Liver (tissue), 8 donors: ENCODE measurements at regions not wholly inside any gene's neighbourhood (a gene's known extent, or its start where the extent isn't known, plus 50 kb on each side); places are given as distances from the start of the nearest gene placed in this dataset.

Experiments used
- DNase-seq: peaks from one replicate; pipeline ENCODE4 v3.0.0-alpha.2; 2017; ENCODE audit warnings: low spot score
- H3K27ac ChIP-seq, 2 donors: one replicate each; pipeline ENCODE4 v1.7.0; 2013; ENCODE audit warnings: inconsistent platforms in 2 of 2, low read length in 2 of 2, control low read depth in 1 of 2, low read depth in 1 of 2, mild to moderate bottlenecking in 1 of 2
- H3K27me3 ChIP-seq, 4 donors: one replicate each; pipeline versions ENCODE4 v1.6.1 to v1.7.0; 2013; ENCODE audit warnings: low read length in 3 of 4, inconsistent platforms in 1 of 4, mild to moderate bottlenecking in 1 of 4, moderate library complexity in 1 of 4; ENCODE audit not compliant: control insufficient read depth in 4 of 4, insufficient read depth in 4 of 4
- H3K36me3 ChIP-seq, 4 donors: one replicate each; pipeline versions ENCODE4 v1.6.1 to v1.7.0; 2013; ENCODE audit warnings: low read length in 3 of 4, mild to moderate bottlenecking in 3 of 4, low read depth in 1 of 4, moderate library complexity in 1 of 4; ENCODE audit not compliant: control insufficient read depth in 4 of 4, insufficient read depth in 3 of 4
- H3K4me1 ChIP-seq, 4 donors: one replicate each; pipeline versions ENCODE4 v1.6.1 to v1.7.0; 2013; ENCODE audit warnings: low read length in 3 of 4, mild to moderate bottlenecking in 3 of 4, moderate library complexity in 1 of 4; ENCODE audit not compliant: control insufficient read depth in 4 of 4, insufficient read depth in 4 of 4
- H3K4me3 ChIP-seq, 3 donors: one replicate each; pipeline versions ENCODE4 v1.6.1 to v1.7.0; 2013; ENCODE audit warnings: low read length in 3 of 3, control low read depth in 1 of 3, low read depth in 1 of 3, mild to moderate bottlenecking in 1 of 3
- H3K9ac ChIP-seq, 2 donors: one replicate each; pipeline ENCODE4 v1.7.0; 2013; ENCODE audit warnings: low read length in 2 of 2, mild to moderate bottlenecking in 2 of 2, moderate library complexity in 2 of 2, control low read depth in 1 of 2, low read depth in 1 of 2
- H3K9me3 ChIP-seq, 4 donors: one replicate each; pipeline versions ENCODE4 v1.6.1 to v1.7.0; 2013; ENCODE audit warnings: low read length in 3 of 4; ENCODE audit not compliant: control insufficient read depth in 4 of 4
- EGR1 ChIP-seq, 2 donors: IDR thresholded peaks; 2 replicates each; pipeline ENCODE4 v1.6.1; 2016 to 2018; ENCODE audit warnings: antibody characterized with exemption in 2 of 2, low read depth in 2 of 2
- FOXA1 ChIP-seq: IDR thresholded peaks from 2 replicates; pipeline ENCODE4 v1.6.1; 2016; ENCODE audit warnings: antibody characterized with exemption
- FOXA2 ChIP-seq: IDR thresholded peaks from 2 replicates; pipeline ENCODE4 v1.6.1; 2016; ENCODE audit warnings: antibody characterized with exemption
- GABPA ChIP-seq, 2 donors: IDR thresholded peaks in 1 of 2; conservative IDR thresholded peaks in 1 of 2; 2 replicates each; pipeline ENCODE4 v1.6.1; 2016; ENCODE audit warnings: antibody characterized with exemption in 2 of 2, mild to moderate bottlenecking in 1 of 2, moderate library complexity in 1 of 2
- HNF4A ChIP-seq, 2 donors: conservative IDR thresholded peaks; 2 replicates each; pipeline ENCODE4 v1.6.1; 2016; ENCODE audit warnings: antibody characterized with exemption in 2 of 2, mild to moderate bottlenecking in 2 of 2
- HNF4G ChIP-seq: IDR thresholded peaks from 2 replicates; pipeline ENCODE4 v1.6.1; 2016; ENCODE audit warnings: antibody characterized with exemption
- JUND ChIP-seq, 2 donors: IDR thresholded peaks; 2 replicates each; pipeline ENCODE4 v1.6.1; 2016; ENCODE audit warnings: antibody characterized with exemption in 2 of 2
- NR2F2 ChIP-seq: IDR thresholded peaks from 2 replicates; pipeline ENCODE4 v1.6.1; 2016; ENCODE audit warnings: antibody characterized with exemption
- RAD21 ChIP-seq, 2 donors: IDR thresholded peaks; 2 replicates each; pipeline ENCODE4 v1.6.1; 2016; ENCODE audit warnings: antibody characterized with exemption in 2 of 2, mild to moderate bottlenecking in 2 of 2
- RXRA ChIP-seq, 2 donors: IDR thresholded peaks; 2 replicates each; pipeline ENCODE4 v1.6.1; 2017 to 2018; ENCODE audit warnings: antibody characterized with exemption in 2 of 2, mild to moderate bottlenecking in 1 of 2
- SP1 ChIP-seq: IDR thresholded peaks from 2 replicates; pipeline ENCODE4 v1.6.1; 2018; ENCODE audit warnings: antibody characterized with exemption, mild to moderate bottlenecking
- TAF1 ChIP-seq: conservative IDR thresholded peaks from 2 replicates; pipeline ENCODE4 v1.6.1; 2016; ENCODE audit warnings: antibody characterized with exemption, mild to moderate bottlenecking
- YY1 ChIP-seq: IDR thresholded peaks from 2 replicates; pipeline ENCODE4 v1.6.1; 2016; ENCODE audit warnings: antibody characterized with exemption, mild to moderate bottlenecking
- WGBS: extraction: QIAGEN DNeasy Blood & Tissue Kit; methylation state at CpG from one replicate; pipeline ENCODE4 v1.1.7; 2013; 5-methylcytosine and 5-hydroxymethylcytosine counted together
- TF ChIP-seq, protein P1 (sequence below): IDR thresholded peaks from 2 replicates; pipeline ENCODE4 v1.6.1; 2016; ENCODE audit warnings: antibody characterized with exemption
- TF ChIP-seq, protein P2 (sequence below): fragments of 150-350 bp; IDR thresholded peaks from 2 replicates; pipeline ENCODE4 v1.5.1; 2017; ENCODE audit warnings: improper control_type of control experiment, low read depth, low read length; ENCODE audit not compliant: missing input control
- TF ChIP-seq, protein P3 (sequence below): IDR thresholded peaks from 2 replicates; pipeline ENCODE4 v1.6.1; 2016; ENCODE audit warnings: antibody characterized with exemption, mild to moderate bottlenecking
- TF ChIP-seq, protein P4 (sequence below): IDR thresholded peaks from 2 replicates; pipeline ENCODE4 v1.6.1; 2016; ENCODE audit warnings: antibody characterized with exemption
- TF ChIP-seq, protein P5 (sequence below): IDR thresholded peaks from 2 replicates; pipeline ENCODE4 v1.6.1; 2016; ENCODE audit warnings: antibody characterized with exemption
- donor health status: healthy.
- donor health status: healthy.
- donor health status: healthy.
- donor health status: healthy.
- donor health status: healthy.

DNA sequence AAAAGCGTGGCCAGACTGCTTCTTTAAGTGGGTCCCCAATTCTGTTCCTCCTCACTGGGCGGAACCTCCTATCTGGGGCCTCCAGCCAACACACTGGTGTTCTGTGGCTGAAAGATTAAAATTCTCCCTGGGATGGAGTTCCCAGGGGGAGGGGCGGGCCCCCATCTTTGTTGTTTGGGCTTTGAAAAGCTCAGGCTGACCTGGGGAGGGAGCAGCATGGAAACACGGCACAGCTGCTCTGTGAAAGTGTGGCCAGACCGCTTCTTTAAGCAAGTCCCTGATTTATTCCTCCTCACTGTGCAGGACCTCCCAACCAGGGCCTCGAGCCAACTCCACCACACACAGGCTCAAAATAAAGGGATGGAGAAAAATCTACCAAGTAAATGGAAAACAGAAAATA, 219.5 kb downstream of the TMEM47 start:
- H3K27ac ChIP-seq: no peak overlapping the region
- H3K9ac ChIP-seq: no peak overlapping the region
- no peaks in the 10 kb centered on the region for H3K9me3 ChIP-seq
- H3K27me3 ChIP-seq: peaks cover 0 to 3% (median 0%) of the 10 kb centered on the region in 4 donors
- no peak for DNase-seq
- no peak overlapping the region for H3K4me3 ChIP-seq
- WGBS: 61% methylated on average over 6 of the region's 6 CpGs
- TF ChIP-seq TAF1 (no peak), HNF4A (conservative IDR thresholded peaks at IDR 0.05) (no peak), EGR1 (IDR thresholded peaks at IDR 0.05; ENCODE audit: low read depth in 2 of 2) (no peak), YY1 (no peak), HNF4G (no peak), JUND (IDR thresholded peaks at IDR 0.05) (no peak), NR2F2 (no peak), FOXA2 (no peak), SP1 (no peak), FOXA1 (no peak), GABPA (IDR thresholded peaks at IDR 0.05 in 1 of 2, conservative IDR thresholded peaks at IDR 0.05 in 1 of 2) (no peak), RXRA (IDR thresholded peaks at IDR 0.05) (no peak)
- TF ChIP-seq, protein P1, sequence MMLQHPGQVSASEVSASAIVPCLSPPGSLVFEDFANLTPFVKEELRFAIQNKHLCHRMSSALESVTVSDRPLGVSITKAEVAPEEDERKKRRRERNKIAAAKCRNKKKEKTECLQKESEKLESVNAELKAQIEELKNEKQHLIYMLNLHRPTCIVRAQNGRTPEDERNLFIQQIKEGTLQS: no peak
- TF ChIP-seq, protein P2, sequence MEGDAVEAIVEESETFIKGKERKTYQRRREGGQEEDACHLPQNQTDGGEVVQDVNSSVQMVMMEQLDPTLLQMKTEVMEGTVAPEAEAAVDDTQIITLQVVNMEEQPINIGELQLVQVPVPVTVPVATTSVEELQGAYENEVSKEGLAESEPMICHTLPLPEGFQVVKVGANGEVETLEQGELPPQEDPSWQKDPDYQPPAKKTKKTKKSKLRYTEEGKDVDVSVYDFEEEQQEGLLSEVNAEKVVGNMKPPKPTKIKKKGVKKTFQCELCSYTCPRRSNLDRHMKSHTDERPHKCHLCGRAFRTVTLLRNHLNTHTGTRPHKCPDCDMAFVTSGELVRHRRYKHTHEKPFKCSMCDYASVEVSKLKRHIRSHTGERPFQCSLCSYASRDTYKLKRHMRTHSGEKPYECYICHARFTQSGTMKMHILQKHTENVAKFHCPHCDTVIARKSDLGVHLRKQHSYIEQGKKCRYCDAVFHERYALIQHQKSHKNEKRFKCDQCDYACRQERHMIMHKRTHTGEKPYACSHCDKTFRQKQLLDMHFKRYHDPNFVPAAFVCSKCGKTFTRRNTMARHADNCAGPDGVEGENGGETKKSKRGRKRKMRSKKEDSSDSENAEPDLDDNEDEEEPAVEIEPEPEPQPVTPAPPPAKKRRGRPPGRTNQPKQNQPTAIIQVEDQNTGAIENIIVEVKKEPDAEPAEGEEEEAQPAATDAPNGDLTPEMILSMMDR: no peak
- TF ChIP-seq, protein P3, sequence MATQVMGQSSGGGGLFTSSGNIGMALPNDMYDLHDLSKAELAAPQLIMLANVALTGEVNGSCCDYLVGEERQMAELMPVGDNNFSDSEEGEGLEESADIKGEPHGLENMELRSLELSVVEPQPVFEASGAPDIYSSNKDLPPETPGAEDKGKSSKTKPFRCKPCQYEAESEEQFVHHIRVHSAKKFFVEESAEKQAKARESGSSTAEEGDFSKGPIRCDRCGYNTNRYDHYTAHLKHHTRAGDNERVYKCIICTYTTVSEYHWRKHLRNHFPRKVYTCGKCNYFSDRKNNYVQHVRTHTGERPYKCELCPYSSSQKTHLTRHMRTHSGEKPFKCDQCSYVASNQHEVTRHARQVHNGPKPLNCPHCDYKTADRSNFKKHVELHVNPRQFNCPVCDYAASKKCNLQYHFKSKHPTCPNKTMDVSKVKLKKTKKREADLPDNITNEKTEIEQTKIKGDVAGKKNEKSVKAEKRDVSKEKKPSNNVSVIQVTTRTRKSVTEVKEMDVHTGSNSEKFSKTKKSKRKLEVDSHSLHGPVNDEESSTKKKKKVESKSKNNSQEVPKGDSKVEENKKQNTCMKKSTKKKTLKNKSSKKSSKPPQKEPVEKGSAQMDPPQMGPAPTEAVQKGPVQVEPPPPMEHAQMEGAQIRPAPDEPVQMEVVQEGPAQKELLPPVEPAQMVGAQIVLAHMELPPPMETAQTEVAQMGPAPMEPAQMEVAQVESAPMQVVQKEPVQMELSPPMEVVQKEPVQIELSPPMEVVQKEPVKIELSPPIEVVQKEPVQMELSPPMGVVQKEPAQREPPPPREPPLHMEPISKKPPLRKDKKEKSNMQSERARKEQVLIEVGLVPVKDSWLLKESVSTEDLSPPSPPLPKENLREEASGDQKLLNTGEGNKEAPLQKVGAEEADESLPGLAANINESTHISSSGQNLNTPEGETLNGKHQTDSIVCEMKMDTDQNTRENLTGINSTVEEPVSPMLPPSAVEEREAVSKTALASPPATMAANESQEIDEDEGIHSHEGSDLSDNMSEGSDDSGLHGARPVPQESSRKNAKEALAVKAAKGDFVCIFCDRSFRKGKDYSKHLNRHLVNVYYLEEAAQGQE: no peak
- TF ChIP-seq, protein P4, sequence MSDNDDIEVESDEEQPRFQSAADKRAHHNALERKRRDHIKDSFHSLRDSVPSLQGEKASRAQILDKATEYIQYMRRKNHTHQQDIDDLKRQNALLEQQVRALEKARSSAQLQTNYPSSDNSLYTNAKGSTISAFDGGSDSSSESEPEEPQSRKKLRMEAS: no peak
- TF ChIP-seq, protein P5, sequence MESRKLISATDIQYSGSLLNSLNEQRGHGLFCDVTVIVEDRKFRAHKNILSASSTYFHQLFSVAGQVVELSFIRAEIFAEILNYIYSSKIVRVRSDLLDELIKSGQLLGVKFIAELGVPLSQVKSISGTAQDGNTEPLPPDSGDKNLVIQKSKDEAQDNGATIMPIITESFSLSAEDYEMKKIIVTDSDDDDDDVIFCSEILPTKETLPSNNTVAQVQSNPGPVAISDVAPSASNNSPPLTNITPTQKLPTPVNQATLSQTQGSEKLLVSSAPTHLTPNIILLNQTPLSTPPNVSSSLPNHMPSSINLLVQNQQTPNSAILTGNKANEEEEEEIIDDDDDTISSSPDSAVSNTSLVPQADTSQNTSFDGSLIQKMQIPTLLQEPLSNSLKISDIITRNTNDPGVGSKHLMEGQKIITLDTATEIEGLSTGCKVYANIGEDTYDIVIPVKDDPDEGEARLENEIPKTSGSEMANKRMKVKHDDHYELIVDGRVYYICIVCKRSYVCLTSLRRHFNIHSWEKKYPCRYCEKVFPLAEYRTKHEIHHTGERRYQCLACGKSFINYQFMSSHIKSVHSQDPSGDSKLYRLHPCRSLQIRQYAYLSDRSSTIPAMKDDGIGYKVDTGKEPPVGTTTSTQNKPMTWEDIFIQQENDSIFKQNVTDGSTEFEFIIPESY: no peak
- H3K36me3 ChIP-seq: no peaks in the 10 kb centered on the region
- H3K4me1 ChIP-seq: no peaks in the 10 kb centered on the region

DNA sequence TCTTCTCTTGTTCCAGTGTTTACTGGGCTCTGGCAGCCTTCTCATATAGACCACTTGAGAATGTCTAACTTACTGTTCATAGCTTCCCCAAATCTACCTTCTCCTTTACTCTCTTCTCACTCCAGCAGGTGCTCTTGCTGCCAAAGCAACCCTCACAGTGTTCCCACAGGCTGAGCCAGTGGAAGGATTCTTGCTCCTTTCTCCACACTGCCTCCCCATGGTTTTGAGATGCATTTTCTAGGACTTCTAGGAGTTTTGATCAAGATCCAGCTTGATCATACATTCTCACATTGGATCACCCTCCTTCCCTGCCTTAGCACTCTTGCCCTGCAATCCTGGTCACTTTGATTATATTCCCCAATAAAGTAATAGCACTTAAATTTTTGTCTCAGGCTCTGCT, 230.8 kb downstream of the TMEM47 start:
- no peaks in the 10 kb centered on the region for H3K9me3 ChIP-seq
- H3K27ac ChIP-seq: no peak overlapping the region
- no peak for DNase-seq
- H3K4me3 ChIP-seq: no peak overlapping the region
- no peak overlapping the region for H3K9ac ChIP-seq
- TF ChIP-seq RAD21 (IDR thresholded peaks at IDR 0.05) (peak; percentile 49 to 64), JUND (IDR thresholded peaks at IDR 0.05) (no peak), FOXA1 (no peak)
- TF ChIP-seq, protein P2: peak; percentile 19
- TF ChIP-seq, protein P4: no peak
- TF ChIP-seq, protein P5: no peak
- no peaks in the 10 kb centered on the region for H3K27me3 ChIP-seq
- H3K36me3 ChIP-seq: no peaks in the 10 kb centered on the region
- no peaks in the 10 kb centered on the region for H3K4me1 ChIP-seq
